DMS153 (cell line): ENCODE measurements at regions not wholly inside any gene's neighbourhood (a gene's known extent, or its start where the extent isn't known, plus 50 kb on each side); places are given as distances from the start of the nearest gene placed in this dataset.
"Not testable (repeated sequence)": the region's sequence is repeated elsewhere in the genome, so short reads cannot be mapped to it uniquely, and the experiment has no call there.

Experiments used
- DNase-seq: peaks from one replicate; lab custom pipeline; 2025; lab: John Stamatoyannopoulos, UW

- DNase-seq, result not testable (repeated sequence)
These were observed 1414.7 kb downstream of the BRD1 start for GRCh38 chr22:48412931-48413330.

DNA sequence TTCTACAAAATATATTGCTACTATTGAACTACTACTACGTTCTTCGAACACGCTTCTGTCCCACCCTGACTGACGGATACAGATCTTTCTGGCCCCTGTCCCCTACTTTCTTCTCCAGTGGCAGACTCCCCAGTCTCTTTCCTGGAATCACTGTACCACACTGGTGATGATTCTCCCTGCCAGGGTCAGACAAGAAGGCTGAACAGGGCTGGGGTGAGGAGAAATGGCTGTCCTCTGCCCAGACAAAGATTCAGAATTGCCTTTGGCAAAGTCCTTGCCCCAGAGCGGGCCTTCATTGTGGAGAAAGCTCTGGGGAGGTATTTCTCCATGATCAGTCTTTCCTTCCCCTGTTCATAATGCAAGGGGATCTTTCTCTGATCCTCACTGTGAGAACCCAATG is 1417.1 kb downstream of the BRD1 start:
- no peak for DNase-seq

DNA sequence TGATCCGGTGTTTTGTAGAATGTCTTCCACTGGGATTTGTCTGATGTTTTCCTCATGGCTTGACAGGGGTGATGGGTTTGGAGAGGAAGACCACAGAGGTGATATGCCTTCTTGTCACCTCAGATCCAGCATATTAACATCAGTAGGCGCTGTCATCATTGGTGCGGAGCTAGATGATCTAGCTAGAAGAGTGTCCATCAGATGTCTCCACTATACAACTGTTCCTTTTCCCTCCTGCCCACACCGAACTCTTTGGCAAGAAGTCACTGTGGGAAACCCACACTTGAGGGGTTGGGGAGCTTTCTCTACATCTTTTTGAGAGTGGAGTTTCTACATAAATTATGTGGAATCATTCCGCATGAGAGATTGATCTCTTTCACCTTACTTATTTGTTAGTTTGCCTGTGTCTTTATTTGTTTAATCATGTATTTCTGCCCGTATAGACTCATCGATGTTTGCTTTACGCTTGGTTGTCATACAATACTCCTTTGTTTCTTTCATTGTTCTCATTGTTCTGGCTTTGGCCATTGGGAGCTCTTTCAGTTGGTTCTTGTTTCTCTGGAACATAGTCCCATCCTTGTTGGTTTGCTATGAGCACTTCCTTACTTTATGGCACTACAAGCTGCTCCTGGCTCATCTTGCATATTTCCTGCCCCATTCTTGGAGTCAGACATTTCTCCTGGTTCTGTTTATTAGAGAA is 1420.3 kb downstream of the BRD1 start:
- DNase-seq, result no peak

- DNase-seq, result no peak
These were observed 1421.5 kb downstream of the BRD1 start for GRCh38 chr22:48406161-48406560.

DNA sequence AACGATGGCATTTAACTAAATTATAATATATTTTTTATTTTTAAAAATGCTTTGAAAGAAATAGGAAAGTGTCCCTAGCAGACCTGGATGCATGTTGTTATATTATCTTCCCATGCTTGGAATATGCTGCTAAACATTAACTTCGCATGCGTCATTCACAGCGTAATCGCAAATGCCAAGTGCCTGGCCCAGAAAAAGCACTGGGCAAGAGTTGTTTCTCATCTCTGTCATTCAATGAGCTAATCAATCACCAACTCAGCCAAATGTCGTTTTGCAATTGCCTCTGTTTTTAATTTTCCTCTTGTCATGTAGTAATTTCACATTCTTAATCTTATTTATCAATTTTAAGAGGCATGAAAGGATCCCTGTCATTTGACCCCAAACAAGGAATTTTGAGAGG is 1421.9 kb downstream of the BRD1 start:
- DNase-seq, result no peak

DNA sequence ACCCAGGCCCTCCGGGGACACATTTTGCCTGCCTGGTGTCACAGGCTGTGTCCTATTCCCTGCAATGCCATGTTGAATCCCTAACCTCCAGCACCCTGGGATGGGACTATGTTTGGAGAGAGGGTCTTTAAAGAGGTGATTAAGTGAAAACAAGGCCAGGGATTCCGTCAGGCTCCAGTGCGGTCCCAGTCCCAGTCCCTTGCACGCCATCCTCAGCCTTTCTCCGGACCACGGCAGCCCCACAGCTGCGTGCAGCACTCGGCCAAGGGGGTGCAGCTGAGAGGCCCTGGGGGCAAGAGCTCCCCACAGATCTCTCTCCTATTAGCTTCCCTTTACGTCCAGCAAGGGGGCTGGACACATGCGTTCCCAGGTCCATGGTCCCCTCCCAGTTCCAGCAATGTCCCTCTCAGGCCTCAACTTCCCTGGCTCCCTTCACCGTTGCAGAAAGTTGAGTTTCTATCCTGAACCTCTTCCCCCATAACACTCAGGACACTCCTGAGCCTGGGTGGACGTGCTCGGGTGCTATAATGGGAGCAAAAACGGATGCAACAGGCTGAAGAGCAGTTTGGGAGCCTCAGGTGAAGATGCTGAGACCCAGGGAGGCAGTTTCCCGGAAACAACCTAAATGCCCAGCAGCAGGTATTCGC is 1422.7 kb downstream of the BRD1 start:
- no peak for DNase-seq

- DNase-seq, result no peak
These were observed 1423.9 kb downstream of the BRD1 start for GRCh38 chr22:48403521-48404403.

DNA sequence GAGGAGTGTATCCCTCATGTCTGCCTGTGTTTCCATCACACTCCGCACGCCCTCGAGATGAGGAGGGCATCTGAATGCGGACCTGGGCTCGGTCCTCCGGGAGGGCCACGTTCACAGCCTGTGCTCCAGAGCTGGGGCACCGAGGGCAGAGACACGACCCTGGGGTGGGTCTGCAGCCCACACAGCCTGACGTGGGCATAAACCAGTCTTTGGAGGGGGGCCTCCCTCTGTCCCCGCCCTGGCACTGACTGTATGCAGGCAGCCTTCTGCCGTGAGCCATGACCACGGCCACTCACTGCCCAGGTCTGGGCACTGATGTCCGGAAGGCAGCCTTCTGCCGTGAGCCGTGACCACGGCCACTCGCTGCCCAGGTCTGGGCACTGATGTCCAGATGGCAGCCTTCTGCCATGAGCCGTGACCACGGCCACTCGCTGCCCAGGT is 1425.1 kb downstream of the BRD1 start:
- no peak for DNase-seq

GRCh38 chr22:48401523-48401922 is 1426.2 kb downstream of the BRD1 start:
- not testable (repeated sequence) for DNase-seq

DNA sequence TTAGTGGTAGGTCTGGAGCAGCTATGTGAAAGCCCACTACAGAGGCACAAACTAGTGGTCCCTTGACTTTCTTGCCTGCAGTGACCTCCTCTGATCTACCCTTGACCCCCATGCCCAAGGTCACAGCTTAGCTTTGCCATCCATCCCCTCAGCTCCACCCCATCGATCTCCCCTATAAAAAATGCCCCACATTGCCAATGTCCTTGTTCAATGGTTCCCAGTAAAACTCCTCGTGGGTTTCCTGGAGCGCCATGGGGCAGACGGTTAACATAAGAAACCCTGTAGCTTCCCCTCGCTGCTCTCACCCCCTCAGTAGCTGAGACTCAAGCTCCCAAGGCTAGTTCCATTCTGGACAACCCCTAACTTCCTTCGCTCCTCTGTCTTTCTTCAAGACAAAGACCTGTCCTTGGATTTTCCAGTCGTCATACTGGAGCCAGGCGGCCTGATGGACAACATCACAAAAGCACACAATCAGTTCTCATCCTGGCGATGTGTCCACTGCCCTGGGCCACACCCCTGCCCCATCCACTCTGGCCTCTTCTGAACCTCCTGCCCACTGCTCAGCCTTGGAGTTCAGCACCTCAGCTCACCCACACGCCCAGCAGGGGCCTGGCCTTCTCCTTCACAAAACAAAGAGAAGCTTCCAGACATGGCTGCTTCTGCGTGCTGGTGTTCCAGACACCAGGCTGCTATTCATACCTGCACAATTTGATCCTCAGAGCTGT is 1429.3 kb downstream of the BRD1 start:
- DNase-seq, result no peak

DNA sequence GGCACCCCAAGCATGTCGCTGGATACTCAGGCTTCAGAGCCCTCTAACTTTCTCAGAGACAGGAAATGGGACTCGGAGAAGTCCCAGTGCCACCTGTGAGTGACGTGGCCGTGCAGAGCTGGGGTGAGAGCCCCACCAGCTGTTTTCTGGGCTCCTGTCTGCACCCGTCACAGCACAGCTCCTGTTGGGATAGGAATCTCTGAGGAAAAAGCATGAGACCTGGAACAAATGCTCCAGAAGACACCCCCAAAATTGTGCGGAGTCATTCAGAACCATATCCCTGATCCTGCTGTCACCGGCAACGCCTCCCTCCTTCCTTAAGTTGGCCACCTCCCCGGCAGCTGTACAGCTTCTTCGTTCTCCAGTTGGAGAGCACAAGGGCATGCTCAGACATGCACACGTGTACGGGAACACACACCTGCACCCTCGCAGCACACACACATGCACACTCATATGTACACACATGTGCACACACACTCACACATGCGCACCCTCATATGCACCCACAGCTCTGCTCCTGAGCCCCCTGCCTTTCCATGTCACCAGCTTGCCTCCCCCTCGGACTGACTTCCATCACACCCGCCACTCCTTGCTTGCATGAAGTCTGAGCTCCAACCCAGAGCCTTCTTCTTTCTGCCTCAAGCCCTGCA is 1430.0 kb downstream of the BRD1 start:
- no peak for DNase-seq

DNA sequence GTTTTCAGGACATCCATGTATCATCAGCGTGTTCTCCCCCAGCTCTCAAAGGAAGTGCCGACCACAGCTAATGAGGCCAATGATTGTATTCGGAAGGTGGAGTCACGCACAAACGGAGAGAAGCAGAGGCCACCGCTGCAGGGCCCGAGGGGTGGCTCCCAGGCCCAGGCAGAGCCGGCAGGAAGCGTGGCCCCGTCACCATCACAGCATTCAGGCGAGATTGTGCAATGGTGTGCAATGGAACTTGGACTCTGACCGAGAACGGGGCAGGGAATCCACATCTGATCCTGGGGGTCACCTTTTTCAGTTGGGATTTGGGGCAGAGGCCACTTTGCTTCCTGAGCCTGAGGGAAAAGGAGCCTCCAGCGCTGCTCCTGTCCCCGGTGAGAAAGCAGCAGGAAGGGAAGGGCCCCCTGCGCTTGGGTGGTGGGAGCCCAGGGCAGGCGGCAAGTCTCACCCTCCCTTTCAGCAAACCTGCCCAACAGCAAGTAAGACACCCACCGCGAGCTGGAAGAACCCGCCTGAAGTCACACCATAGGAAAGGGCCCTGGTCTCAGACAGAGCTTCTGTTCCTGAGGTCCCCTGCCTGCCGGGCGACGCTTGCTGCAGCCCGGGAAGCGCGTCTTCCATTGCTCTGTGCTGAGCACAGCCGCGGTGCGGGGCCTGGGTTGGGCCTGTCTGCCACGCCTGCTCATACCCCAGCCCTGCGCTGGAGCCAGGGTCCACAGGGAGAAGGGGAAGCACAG is 1430.7 kb downstream of the BRD1 start:
- DNase-seq, result no peak

- DNase-seq, result no peak
These were observed 1431.4 kb downstream of the BRD1 start for GRCh38 chr22:48396091-48396784.

GRCh38 chr22:48395201-48395600 is 1432.5 kb downstream of the BRD1 start:
- no peak for DNase-seq

DNA sequence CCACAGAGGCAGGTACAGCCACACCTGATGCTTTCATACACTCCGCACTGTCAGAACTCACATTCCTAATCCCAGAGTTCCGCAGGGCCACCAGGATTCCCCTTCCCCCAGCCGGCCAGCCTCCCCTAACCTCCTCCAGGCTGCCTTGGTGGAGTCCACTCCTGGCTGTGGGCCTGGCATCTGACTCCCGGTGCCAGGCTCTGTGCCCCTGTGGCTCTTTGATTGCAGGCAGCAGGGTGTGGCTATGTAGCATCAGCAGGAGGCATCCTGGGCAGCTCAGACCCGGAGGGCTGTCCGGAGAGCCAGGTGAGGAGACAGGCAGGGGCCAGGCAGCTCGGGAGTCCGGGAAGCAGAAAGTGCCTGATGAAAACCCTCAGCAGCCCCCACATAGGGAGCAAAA is 1432.9 kb downstream of the BRD1 start:
- DNase-seq, result no peak

- DNase-seq, result no peak
These were observed 1433.8 kb downstream of the BRD1 start for GRCh38 chr22:48393885-48394284.

DNA sequence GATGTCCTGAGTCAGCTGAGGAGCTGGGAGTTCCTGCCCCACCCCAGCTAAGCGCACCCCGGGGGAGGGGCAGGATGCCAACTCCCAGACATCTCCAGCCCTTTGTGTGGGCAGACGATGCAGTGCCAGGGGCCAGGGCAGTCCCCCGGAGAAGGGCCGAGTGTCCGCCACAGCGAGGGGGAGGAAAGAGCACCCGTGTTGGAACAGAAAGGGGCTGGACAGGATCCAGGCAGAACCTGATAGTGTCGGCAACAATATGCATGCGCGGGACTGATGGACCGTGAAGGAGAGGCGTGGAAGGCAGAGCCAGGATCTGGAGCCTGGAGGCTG is 1434.7 kb downstream of the BRD1 start:
- DNase-seq, result no peak

- no peak for DNase-seq
These were observed 1435.9 kb downstream of the BRD1 start for GRCh38 chr22:48391820-48392219.

DNA sequence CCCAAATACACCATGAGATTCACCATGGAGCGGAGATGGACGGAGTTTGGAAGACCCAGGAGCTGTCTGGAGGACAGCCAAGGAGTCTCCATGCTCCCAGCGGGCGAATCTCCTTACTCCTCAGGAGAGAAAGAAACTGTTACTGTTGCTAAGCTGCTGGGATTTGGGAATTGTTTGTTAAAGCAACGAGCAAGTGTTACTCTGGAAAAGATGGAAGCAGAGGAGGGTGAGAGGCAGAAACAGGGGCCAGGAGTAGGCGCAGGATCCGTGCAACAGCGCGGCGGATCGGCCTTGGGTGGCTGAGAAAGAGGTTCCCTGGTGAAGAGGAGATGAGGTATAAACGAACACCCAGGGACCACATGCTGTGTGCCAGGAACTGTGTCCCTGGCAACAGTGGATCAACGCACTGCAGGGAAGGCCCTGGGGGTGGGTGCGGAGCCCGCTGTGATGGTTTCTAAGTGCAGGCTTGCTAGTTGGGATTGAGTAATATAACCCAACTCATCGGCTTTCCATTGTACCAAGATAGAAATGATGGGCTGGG is 1436.4 kb downstream of the BRD1 start:
- no peak for DNase-seq

- DNase-seq, result no peak
These were observed 1437.8 kb downstream of the BRD1 start for GRCh38 chr22:48389916-48390315.
